HG03175 (cell line): ENCODE measurements at regions not wholly inside any gene's neighbourhood (a gene's known extent, or its start where the extent isn't known, plus 50 kb on each side); places are given as distances from the start of the nearest gene placed in this dataset.
"Not testable (repeated sequence)": the region's sequence is repeated elsewhere in the genome, so short reads cannot be mapped to it uniquely, and the experiment has no call there.

Source experiments
- ATAC-seq: cut with Tn5 transposase; IDR thresholded peaks from one replicate; pipeline ENCODE4 v1.9.1; 2021; ENCODE audit warnings: mild to moderate bottlenecking, moderate library complexity; ENCODE audit not compliant: unreplicated experiment

- ATAC-seq = no peak
These were observed 466.3 kb downstream of the GUCY1A2 start for GRCh38 chr11:106551744-106552673.

- ATAC-seq = no peak
These were observed 465.5 kb downstream of the GUCY1A2 start for GRCh38 chr11:106552694-106553203.

GRCh38 chr11:106553304-106553703, 465.0 kb downstream of the GUCY1A2 start:
- ATAC-seq = no peak

GRCh38 chr11:106555566-106556250, 462.6 kb downstream of the GUCY1A2 start:
- not testable (repeated sequence) for ATAC-seq

- ATAC-seq = no peak
These were observed 452.9 kb downstream of the GUCY1A2 start for GRCh38 chr11:106565326-106565725.

GRCh38 chr11:106568632-106569031, 449.6 kb downstream of the GUCY1A2 start:
- no peak for ATAC-seq

- ATAC-seq = not testable (repeated sequence)
These were observed 440.9 kb downstream of the GUCY1A2 start for GRCh38 chr11:106577384-106577783.

GRCh38 chr11:106581399-106581798, 436.9 kb downstream of the GUCY1A2 start:
- ATAC-seq = no peak

GRCh38 chr11:106585061-106585460, 433.2 kb downstream of the GUCY1A2 start:
- no peak for ATAC-seq

GRCh38 chr11:106594751-106595351, 423.4 kb downstream of the GUCY1A2 start:
- ATAC-seq = no peak

GRCh38 chr11:106601684-106602297, 416.5 kb downstream of the GUCY1A2 start:
- ATAC-seq = no peak

GRCh38 chr11:106608677-106609076, 409.6 kb downstream of the GUCY1A2 start:
- ATAC-seq = no peak

GRCh38 chr11:106614262-106614661, 404.0 kb downstream of the GUCY1A2 start:
- ATAC-seq = no peak

GRCh38 chr11:106619320-106619990, 398.8 kb downstream of the GUCY1A2 start:
- ATAC-seq = no peak

- ATAC-seq = no peak
These were observed 396.8 kb downstream of the GUCY1A2 start for GRCh38 chr11:106621484-106621883.
